Neural cell (in vitro differentiated cells): ENCODE measurements at regions not wholly inside any gene's neighbourhood (a gene's known extent, or its start where the extent isn't known, plus 50 kb on each side); places are given as distances from the start of the nearest gene placed in this dataset.
"Not testable (repeated sequence)": the region's sequence is repeated elsewhere in the genome, so short reads cannot be mapped to it uniquely, and the experiment has no call there.

Experiments used
- H2AFZ ChIP-seq: fragments of 200-600, 300-800 bp; sonication (generic), shearing (Covaris generic); 2 replicates; pipeline ENCODE4 v1.6.0; 2014; ENCODE audit warnings: low read depth, mild to moderate bottlenecking, antibody characterized with exemption, low read length, moderate library complexity
- H3F3A ChIP-seq: fragments of 200-600 bp; shearing (Covaris generic); 2 replicates; pipeline ENCODE4 v1.6.1; 2016; ENCODE audit warnings: mild to moderate bottlenecking, moderate library complexity, mixed read lengths, antibody characterized with exemption, low read length; ENCODE audit not compliant: insufficient read depth, poor library complexity, severe bottlenecking
- H3K27ac ChIP-seq: fragments of 200-600, 300-800 bp; sonication (generic), shearing (Covaris generic); 2 replicates; pipeline ENCODE4 v1.5.1; 2014; ENCODE audit warnings: mild to moderate bottlenecking, low read length, moderate library complexity
- H3K27me3 ChIP-seq: fragments of 300-800, 200-600 bp; sonication (generic), shearing (Covaris generic); 2 replicates; pipeline ENCODE4 v1.6.0; 2014; ENCODE audit warnings: mild to moderate bottlenecking, low read depth, low read length, moderate library complexity; ENCODE audit not compliant: insufficient read depth
- H3K36me3 ChIP-seq: fragments of 300-800, 200-600 bp; sonication (generic), shearing (Covaris generic); 2 replicates; pipeline ENCODE4 v1.5.1; 2014; ENCODE audit warnings: mild to moderate bottlenecking, antibody characterized with exemption, low read length, moderate library complexity; ENCODE audit not compliant: insufficient read depth
- H3K4me2 ChIP-seq: fragments of 300-800, 200-600 bp; sonication (generic), shearing (Covaris generic); 2 replicates; pipeline ENCODE4 v1.6.0; 2014; ENCODE audit warnings: mild to moderate bottlenecking, low read length
- H3K4me3 ChIP-seq: fragments of 300-800, 200-600 bp; sonication (generic), shearing (Covaris generic); 2 replicates; pipeline ENCODE4 v1.5.1; 2014; ENCODE audit warnings: mild to moderate bottlenecking, low read length, moderate library complexity
- H3K79me2 ChIP-seq: fragments of 200-600 bp; shearing (Covaris generic); replicated peaks from 2 replicates; pipeline ENCODE4 v1.6.0; 2014; ENCODE audit warnings: mild to moderate bottlenecking, low read length, moderate library complexity; ENCODE audit not compliant: insufficient read depth
- H3K9ac ChIP-seq: fragments of 300-800, 200-600 bp; sonication (generic), shearing (Covaris generic); 2 replicates; pipeline ENCODE4 v1.6.1; 2016; ENCODE audit warnings: mild to moderate bottlenecking, low read length, mixed read lengths
- H3K9me2 ChIP-seq: fragments of 200-600 bp; shearing (Covaris generic); 2 replicates; pipeline ENCODE4 v1.6.1; 2016; ENCODE audit warnings: mild to moderate bottlenecking, low read length, mixed read lengths; ENCODE audit not compliant: insufficient read depth
- H3K9me3 ChIP-seq: fragments of 200-600, 300-800 bp; sonication (generic), shearing (Covaris generic); 2 replicates; pipeline ENCODE4 v1.6.1; 2016; ENCODE audit warnings: mild to moderate bottlenecking, mixed run types, low read length, moderate library complexity, mixed read lengths
- H4K20me1 ChIP-seq: fragments of 200-600 bp; shearing (Covaris generic); 2 replicates; pipeline ENCODE4 v1.6.1; 2016; ENCODE audit warnings: mild to moderate bottlenecking, mixed run types; ENCODE audit not compliant: insufficient read depth
- EP300 ChIP-seq: fragments of 450-650 bp; conservative IDR thresholded peaks from 2 replicates; pipeline ENCODE4 v1.6.1; 2014; ENCODE audit warnings: antibody characterized with exemption, mild to moderate bottlenecking, moderate library complexity; ENCODE audit not compliant: poor library complexity, severe bottlenecking
- EZH2 ChIP-seq: fragments of 200-600, 300-800 bp; shearing (Covaris generic), sonication (generic); IDR thresholded peaks from 2 replicates; pipeline ENCODE4 v1.6.1; 2014; ENCODE audit warnings: antibody characterized with exemption, low read length, borderline replicate concordance, mild to moderate bottlenecking; ENCODE audit not compliant: insufficient read depth, poor library complexity, severe bottlenecking
- MXI1 ChIP-seq: fragments of 450-650 bp; conservative IDR thresholded peaks from 2 replicates; pipeline ENCODE4 v1.6.1; 2014; ENCODE audit warnings: antibody characterized with exemption, mild to moderate bottlenecking; ENCODE audit not compliant: poor library complexity, severe bottlenecking
- POLR2AphosphoS5 ChIP-seq: IDR thresholded peaks from 2 replicates; pipeline ENCODE4 v1.6.1; 2012
- RAD21 ChIP-seq: fragments of 450-650 bp; conservative IDR thresholded peaks from 2 replicates; pipeline ENCODE4 v1.6.1; 2014; ENCODE audit warnings: antibody characterized with exemption, mild to moderate bottlenecking, moderate library complexity
- SMC3 ChIP-seq: fragments of 450-650 bp; conservative IDR thresholded peaks from 2 replicates; pipeline ENCODE4 v1.6.1; 2014; ENCODE audit warnings: antibody characterized with exemption, mild to moderate bottlenecking, moderate library complexity; ENCODE audit not compliant: poor library complexity
- TAF1 ChIP-seq: IDR thresholded peaks from 2 replicates; pipeline ENCODE4 v1.6.1; 2012; ENCODE audit warnings: low read depth
- TF ChIP-seq, protein P1 (sequence below): IDR thresholded peaks from 2 replicates; pipeline ENCODE4 v1.6.1; 2012; ENCODE audit warnings: borderline replicate concordance
- TF ChIP-seq, protein P2 (sequence below): fragments of 450-650 bp; IDR thresholded peaks from 2 replicates; pipeline ENCODE4 v1.5.1; 2014; ENCODE audit warnings: antibody characterized with exemption, mild to moderate bottlenecking, moderate library complexity; ENCODE audit not compliant: poor library complexity, severe bottlenecking

GRCh38 chr15:34493001-34493400 is 55.4 kb upstream of the GOLGA8A start:
- Histone ChIP-seq H3K27ac (no peak overlapping the region), H3K4me3 (no peak overlapping the region), H4K20me1 (no peaks in the 10 kb centered on the region), H3K79me2 (no peaks in the 10 kb centered on the region), H3K4me2 (no peak overlapping the region), H3K9me3 (peaks cover 13% of the 10 kb centered on the region), H3K36me3 (no peaks in the 10 kb centered on the region), H3K9ac (no peak overlapping the region), H3F3A (no peaks in the 10 kb centered on the region), H3K27me3 (peaks cover 58% of the 10 kb centered on the region), H3K9me2 (no peaks in the 10 kb centered on the region), H2AFZ (no peak overlapping the region)
- TF ChIP-seq TAF1, result no peak
- TF ChIP-seq MXI1, result no peak
- no peak for TF ChIP-seq EP300
- TF ChIP-seq, protein P1, sequence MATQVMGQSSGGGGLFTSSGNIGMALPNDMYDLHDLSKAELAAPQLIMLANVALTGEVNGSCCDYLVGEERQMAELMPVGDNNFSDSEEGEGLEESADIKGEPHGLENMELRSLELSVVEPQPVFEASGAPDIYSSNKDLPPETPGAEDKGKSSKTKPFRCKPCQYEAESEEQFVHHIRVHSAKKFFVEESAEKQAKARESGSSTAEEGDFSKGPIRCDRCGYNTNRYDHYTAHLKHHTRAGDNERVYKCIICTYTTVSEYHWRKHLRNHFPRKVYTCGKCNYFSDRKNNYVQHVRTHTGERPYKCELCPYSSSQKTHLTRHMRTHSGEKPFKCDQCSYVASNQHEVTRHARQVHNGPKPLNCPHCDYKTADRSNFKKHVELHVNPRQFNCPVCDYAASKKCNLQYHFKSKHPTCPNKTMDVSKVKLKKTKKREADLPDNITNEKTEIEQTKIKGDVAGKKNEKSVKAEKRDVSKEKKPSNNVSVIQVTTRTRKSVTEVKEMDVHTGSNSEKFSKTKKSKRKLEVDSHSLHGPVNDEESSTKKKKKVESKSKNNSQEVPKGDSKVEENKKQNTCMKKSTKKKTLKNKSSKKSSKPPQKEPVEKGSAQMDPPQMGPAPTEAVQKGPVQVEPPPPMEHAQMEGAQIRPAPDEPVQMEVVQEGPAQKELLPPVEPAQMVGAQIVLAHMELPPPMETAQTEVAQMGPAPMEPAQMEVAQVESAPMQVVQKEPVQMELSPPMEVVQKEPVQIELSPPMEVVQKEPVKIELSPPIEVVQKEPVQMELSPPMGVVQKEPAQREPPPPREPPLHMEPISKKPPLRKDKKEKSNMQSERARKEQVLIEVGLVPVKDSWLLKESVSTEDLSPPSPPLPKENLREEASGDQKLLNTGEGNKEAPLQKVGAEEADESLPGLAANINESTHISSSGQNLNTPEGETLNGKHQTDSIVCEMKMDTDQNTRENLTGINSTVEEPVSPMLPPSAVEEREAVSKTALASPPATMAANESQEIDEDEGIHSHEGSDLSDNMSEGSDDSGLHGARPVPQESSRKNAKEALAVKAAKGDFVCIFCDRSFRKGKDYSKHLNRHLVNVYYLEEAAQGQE, result no peak
- TF ChIP-seq POLR2AphosphoS5, result no peak
- TF ChIP-seq EZH2, result no peak
- no peak for TF ChIP-seq RAD21
- no peak for TF ChIP-seq SMC3
- TF ChIP-seq, protein P2, sequence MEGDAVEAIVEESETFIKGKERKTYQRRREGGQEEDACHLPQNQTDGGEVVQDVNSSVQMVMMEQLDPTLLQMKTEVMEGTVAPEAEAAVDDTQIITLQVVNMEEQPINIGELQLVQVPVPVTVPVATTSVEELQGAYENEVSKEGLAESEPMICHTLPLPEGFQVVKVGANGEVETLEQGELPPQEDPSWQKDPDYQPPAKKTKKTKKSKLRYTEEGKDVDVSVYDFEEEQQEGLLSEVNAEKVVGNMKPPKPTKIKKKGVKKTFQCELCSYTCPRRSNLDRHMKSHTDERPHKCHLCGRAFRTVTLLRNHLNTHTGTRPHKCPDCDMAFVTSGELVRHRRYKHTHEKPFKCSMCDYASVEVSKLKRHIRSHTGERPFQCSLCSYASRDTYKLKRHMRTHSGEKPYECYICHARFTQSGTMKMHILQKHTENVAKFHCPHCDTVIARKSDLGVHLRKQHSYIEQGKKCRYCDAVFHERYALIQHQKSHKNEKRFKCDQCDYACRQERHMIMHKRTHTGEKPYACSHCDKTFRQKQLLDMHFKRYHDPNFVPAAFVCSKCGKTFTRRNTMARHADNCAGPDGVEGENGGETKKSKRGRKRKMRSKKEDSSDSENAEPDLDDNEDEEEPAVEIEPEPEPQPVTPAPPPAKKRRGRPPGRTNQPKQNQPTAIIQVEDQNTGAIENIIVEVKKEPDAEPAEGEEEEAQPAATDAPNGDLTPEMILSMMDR, result no peak

GRCh38 chr15:34491488-34491887 is 53.9 kb upstream of the GOLGA8A start:
- not testable (repeated sequence) for H3K79me2 ChIP-seq, H2AFZ ChIP-seq, H3K4me2 ChIP-seq, H3K4me3 ChIP-seq, H3K9ac ChIP-seq, H3K36me3 ChIP-seq, H3K27ac ChIP-seq, H3F3A ChIP-seq, H3K9me2 ChIP-seq, H4K20me1 ChIP-seq
- Histone ChIP-seq H3K27me3 (peaks cover 50% of the 10 kb centered on the region), H3K9me3 (peaks cover 13% of the 10 kb centered on the region)
